ENCODE measurements at regions not wholly inside any gene's neighbourhood (a gene's known extent, or its start where the extent isn't known, plus 50 kb on each side); places are given as distances from the start of the nearest gene placed in this dataset.

- no peaks in the 10 kb centered on the region for H3K36me3 ChIP-seq (ENCODE audit: insufficient read depth, low read length)
- H3K79me2 ChIP-seq (ENCODE audit: insufficient read depth, low read length): no peaks in the 10 kb centered on the region
- H3K9me2 ChIP-seq (replicated peaks; ENCODE audit: low read depth, low read length): no peaks in the 10 kb centered on the region
- TF ChIP-seq CTCF (conservative IDR thresholded peaks at IDR 0.05; ENCODE audit: low read length) (no peak), EZH2phosphoT487 (IDR thresholded peaks at IDR 0.05; ENCODE audit: borderline replicate concordance) (no peak)
- no peaks in the 10 kb centered on the region for H3K4me1 ChIP-seq (ENCODE audit: insufficient read depth, low read length, poor library complexity, severe bottlenecking)
- H3K9me3 ChIP-seq (ENCODE audit: insufficient read depth, low read depth, low read length): no peaks in the 10 kb centered on the region
- no peak overlapping the region for H3K4me2 ChIP-seq (ENCODE audit: low read depth, low read length, poor library complexity, severe bottlenecking)
- H4K20me1 ChIP-seq (ENCODE audit: insufficient read depth, low read length, poor library complexity, severe bottlenecking): no peaks in the 10 kb centered on the region
- H3K27me3 ChIP-seq (ENCODE audit: insufficient read depth, low read length, poor library complexity, severe bottlenecking): no peaks in the 10 kb centered on the region
- no peaks in the 10 kb centered on the region for H3F3A ChIP-seq (ENCODE audit: low read depth)
- no peak overlapping the region for H3K9ac ChIP-seq (ENCODE audit: low read depth, low read length, poor library complexity, severe bottlenecking)
- no peak overlapping the region for H2AFZ ChIP-seq (ENCODE audit: low read length)
- no peak overlapping the region for H3K4me3 ChIP-seq (ENCODE audit: low read length, poor library complexity, severe bottlenecking)
These were observed 130.2 kb upstream of the TOPAZ1 start for GRCh38 chr3:44111482-44111881.

DNA sequence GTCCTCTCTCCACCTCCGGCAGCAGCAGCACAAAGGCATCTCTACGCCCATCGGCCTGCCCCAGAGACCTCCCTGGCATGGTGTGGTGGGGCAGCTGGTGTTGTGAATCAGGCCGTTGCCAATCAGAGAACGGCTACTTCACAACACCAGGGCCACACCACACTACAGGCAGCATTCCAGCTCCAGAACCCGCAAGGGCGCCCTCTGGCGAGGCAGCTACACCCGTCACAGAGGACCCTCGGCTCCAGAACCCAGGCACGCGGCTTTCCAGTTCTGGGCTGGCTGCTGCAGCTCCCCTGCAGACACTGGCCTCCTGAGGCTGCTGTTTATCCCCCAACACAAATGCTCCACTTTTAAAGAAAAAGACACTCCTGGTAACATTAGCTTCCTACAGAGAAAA, 127.5 kb upstream of the TOPAZ1 start:
- H2AFZ ChIP-seq (ENCODE audit: low read length): no peak overlapping the region
- H3K27me3 ChIP-seq (ENCODE audit: insufficient read depth, low read length, poor library complexity, severe bottlenecking): no peaks in the 10 kb centered on the region
- H3K79me2 ChIP-seq (ENCODE audit: insufficient read depth, low read length): no peaks in the 10 kb centered on the region

GRCh38 chr3:44117239-44117638, 124.4 kb upstream of the TOPAZ1 start:
- H3K27me3 ChIP-seq (ENCODE audit: insufficient read depth, low read length, poor library complexity, severe bottlenecking): no peaks in the 10 kb centered on the region
- no peaks in the 10 kb centered on the region for H3K79me2 ChIP-seq (ENCODE audit: insufficient read depth, low read length)
- H3K36me3 ChIP-seq (ENCODE audit: insufficient read depth, low read length): no peaks in the 10 kb centered on the region
- H3K9ac ChIP-seq (ENCODE audit: low read depth, low read length, poor library complexity, severe bottlenecking): no peak overlapping the region
- no peak overlapping the region for H3K4me3 ChIP-seq (ENCODE audit: low read length, poor library complexity, severe bottlenecking)
- no peak for TF ChIP-seq CTCF (conservative IDR thresholded peaks at IDR 0.05; ENCODE audit: low read length)
- TF ChIP-seq EZH2phosphoT487 (IDR thresholded peaks at IDR 0.05; ENCODE audit: borderline replicate concordance): no peak
- no peak overlapping the region for H3K4me2 ChIP-seq (ENCODE audit: low read depth, low read length, poor library complexity, severe bottlenecking)
- H3K4me1 ChIP-seq (ENCODE audit: insufficient read depth, low read length, poor library complexity, severe bottlenecking): no peaks in the 10 kb centered on the region
- no peaks in the 10 kb centered on the region for H3K9me3 ChIP-seq (ENCODE audit: insufficient read depth, low read depth, low read length)
- no peaks in the 10 kb centered on the region for H3F3A ChIP-seq (ENCODE audit: low read depth)
- H4K20me1 ChIP-seq (ENCODE audit: insufficient read depth, low read length, poor library complexity, severe bottlenecking): no peaks in the 10 kb centered on the region
- no peak overlapping the region for H2AFZ ChIP-seq (ENCODE audit: low read length)
- H3K9me2 ChIP-seq (replicated peaks; ENCODE audit: low read depth, low read length): no peaks in the 10 kb centered on the region

More for the DNA sequence above, 127.5 kb upstream of the TOPAZ1 start:
- no peak for TF ChIP-seq EZH2phosphoT487 (IDR thresholded peaks at IDR 0.05; ENCODE audit: borderline replicate concordance)
- peak; percentile 44 for TF ChIP-seq CTCF (conservative IDR thresholded peaks at IDR 0.05; ENCODE audit: low read length)
- no peaks in the 10 kb centered on the region for H3K9me2 ChIP-seq (replicated peaks; ENCODE audit: low read depth, low read length)
- H3K9me3 ChIP-seq (ENCODE audit: insufficient read depth, low read depth, low read length): no peaks in the 10 kb centered on the region
- no peak overlapping the region for H3K4me3 ChIP-seq (ENCODE audit: low read length, poor library complexity, severe bottlenecking)
- no peaks in the 10 kb centered on the region for H3K4me1 ChIP-seq (ENCODE audit: insufficient read depth, low read length, poor library complexity, severe bottlenecking)
- H3K9ac ChIP-seq (ENCODE audit: low read depth, low read length, poor library complexity, severe bottlenecking): no peak overlapping the region
- no peaks in the 10 kb centered on the region for H3K36me3 ChIP-seq (ENCODE audit: insufficient read depth, low read length)
- H4K20me1 ChIP-seq (ENCODE audit: insufficient read depth, low read length, poor library complexity, severe bottlenecking): no peaks in the 10 kb centered on the region
- no peak overlapping the region for H3K4me2 ChIP-seq (ENCODE audit: low read depth, low read length, poor library complexity, severe bottlenecking)
- no peaks in the 10 kb centered on the region for H3F3A ChIP-seq (ENCODE audit: low read depth)

Data from Loucy (cell line).